ENCODE measurements at regions not wholly inside any gene's neighbourhood (a gene's known extent, or its start where the extent isn't known, plus 50 kb on each side); places are given as distances from the start of the nearest gene placed in this dataset.

DNA sequence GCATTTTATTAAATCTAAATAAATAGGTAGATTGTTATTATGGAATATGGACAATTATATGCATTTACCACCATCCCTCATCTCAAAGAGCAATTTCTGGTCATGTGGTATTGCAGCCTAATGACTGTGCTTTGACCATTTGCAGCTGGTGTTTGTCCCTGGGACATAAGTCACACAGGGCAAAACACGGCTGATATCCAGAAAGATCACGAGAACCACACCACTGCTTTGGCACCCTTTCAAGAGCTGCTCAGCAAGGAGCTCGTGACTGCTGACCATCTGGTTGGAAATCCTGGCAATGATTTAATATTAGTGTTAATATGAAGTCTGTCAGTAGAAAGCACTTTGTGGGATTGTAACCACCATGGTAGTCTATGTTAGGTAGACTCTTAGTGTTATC is 545.0 kb downstream of the GBA3 start:
- no peak for DNase-seq

- no peak for DNase-seq
Observed at GRCh38 chr4:23235628-23236390, 543.1 kb downstream of the GBA3 start.

- no peak for DNase-seq
Observed at GRCh38 chr4:23234716-23235115, 542.0 kb downstream of the GBA3 start.

- DNase-seq, result no peak
Observed at GRCh38 chr4:23234018-23234417, 541.3 kb downstream of the GBA3 start.

- DNase-seq, result no peak
Observed at GRCh38 chr4:23233596-23233995, 540.9 kb downstream of the GBA3 start.

DNA sequence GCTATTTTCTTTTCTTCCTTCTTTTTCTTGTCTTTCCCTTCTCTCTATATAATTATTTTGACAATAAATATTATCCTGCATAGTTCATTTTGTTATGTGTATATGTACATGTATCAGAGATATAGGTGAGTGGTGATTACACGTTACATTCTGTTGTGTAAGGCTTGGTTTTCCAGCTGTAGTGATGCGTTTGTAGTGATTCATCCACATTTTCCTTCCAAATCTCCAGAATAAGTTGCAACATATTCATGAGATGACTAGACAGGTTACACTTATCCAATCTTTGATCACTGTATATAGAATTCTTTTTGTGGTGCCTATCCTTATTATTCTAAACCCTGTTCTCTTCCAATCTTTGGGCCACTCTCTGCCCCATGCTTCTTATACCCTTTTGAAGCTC is 540.2 kb downstream of the GBA3 start:
- no peak for DNase-seq

- no peak for DNase-seq
Observed at GRCh38 chr4:23225564-23225963, 532.8 kb downstream of the GBA3 start.

GRCh38 chr4:23224684-23225420 is 532.1 kb downstream of the GBA3 start:
- no peak for DNase-seq

DNA sequence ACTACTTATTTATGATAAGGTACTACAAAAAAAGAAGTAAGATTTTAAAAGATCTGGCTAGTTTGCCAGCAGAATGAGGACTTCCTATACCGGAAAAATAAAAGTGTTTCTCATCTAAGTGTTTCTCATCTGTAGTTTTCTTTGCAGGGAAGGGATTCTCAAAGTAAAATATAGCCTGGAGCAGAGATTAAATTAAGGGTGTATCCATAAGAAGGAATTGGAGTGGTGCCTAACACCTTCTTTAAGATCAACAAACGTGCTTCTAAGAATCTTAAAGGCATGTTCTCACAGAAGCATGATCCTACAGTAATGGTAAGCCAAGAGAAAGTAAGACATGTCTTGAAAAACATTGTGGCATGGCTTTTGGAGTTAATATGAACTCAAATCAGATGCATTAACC is 528.2 kb downstream of the GBA3 start:
- DNase-seq, result no peak

DNA sequence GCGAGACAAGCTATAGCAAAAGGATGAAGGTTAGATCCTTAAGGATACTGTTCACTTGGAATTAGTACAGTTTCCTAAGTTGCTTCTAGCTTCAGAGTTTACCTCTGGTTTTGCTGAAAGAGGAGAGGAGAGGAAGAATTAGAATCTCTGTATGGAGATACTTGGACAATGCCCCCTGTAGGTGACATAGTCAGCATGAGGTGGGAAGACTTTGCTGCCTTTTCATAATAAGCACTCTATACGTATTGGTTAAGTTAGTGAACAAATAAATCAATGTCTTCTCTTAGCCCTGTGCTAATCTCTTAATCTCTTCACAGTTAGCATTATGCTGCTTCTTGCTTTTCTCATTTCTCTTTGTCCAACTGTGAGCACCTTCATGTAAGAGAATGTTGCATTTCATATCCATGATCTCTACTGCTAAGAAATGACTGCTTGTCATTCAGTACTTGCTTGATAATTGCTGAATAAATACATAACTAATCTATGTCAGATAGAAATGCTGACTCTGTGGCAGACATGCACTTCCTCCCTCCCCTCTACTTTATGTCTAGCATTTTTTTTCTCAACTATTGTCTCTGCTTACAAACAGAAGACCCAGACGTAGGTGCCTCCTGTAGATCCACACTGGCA is 527.2 kb downstream of the GBA3 start:
- DNase-seq, result no peak

GRCh38 chr4:23213198-23213597 is 520.5 kb downstream of the GBA3 start:
- no peak for DNase-seq

- no peak for DNase-seq
Observed at GRCh38 chr4:23212558-23212957, 519.8 kb downstream of the GBA3 start.

GRCh38 chr4:23207059-23207458 is 514.3 kb downstream of the GBA3 start:
- DNase-seq, result no peak

DNA sequence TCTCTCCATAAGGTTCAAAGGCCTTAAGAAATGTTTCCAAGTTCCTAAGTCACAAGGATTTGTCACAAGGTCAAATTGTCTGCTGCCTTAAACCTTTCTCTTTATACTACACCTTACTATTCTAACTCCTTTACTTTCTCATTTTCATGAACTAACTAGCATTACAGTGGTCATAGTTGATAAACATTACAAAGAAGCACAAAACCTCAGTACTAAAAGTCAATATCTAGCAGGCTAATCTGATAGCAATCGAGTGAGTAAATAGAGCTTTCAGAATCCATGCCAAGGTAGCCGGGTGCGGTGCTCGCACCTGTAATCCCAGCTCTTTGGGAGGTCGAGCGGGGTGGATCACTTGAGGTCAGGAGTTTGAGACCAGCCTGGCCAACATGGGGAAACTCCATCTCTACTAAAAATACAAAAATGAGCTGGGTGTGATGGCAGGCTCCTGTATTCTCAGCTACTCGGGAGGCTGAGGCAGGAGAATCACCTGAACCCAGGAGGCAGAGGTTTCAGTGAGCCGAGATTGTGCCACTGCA is 510.0 kb downstream of the GBA3 start:
- no peak for DNase-seq

DNA sequence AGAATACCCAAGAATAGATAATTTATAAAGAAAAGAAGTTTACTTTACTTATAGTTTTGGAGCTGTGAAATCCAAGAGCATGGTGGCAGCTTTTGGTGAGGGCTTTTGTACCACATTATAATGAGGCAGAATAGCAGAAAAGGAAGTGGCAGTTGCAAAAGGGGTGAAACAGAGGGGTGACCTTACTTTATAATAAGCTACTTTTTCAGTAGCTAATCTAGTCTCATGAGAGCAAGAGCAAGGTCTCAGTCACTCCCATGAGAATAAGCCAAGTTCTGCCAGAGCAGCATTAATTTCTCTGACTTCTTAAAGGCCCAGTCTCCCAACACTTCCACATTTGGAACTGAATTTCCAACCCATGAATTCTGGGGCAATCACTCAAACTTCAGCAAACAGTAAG is 502.0 kb downstream of the GBA3 start:
- DNase-seq, result no peak

DNA sequence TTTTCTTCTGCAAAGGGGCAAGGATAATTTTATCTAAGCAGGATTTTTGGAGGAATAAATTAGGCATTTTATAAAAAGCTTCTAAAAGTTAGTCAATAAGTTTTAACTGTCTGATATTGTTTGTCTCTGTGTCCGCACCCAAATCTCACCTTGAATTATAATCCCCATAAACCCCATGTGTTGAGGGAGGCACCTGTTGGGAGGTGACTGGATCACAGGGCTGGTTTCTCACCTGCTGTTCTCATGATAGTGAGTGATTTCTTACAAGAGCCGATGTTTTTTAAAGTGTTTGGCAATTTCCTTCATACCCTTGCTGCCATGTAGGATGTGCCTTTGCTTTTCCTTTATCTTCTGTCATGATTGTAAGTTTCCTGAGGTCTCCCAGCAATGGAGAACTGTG is 481.4 kb downstream of the GBA3 start:
- no peak for DNase-seq

DNA sequence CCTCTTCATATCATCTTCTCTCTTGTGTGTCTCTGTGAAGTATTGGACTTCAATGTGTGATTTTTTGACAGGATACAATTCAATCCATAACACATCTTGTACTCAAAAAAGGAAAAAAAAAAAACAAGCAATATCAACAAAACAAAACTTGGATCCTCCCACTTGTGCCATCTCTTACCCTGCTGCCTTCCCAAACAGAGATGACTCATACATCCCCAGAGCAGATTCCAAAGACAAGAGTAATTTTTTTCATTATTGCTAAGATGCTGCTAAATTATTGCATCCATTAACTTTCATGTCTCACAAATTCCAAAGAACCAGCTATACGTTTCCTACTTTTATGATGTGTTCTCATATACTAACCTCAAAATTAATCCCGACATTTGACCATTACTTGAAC is 479.2 kb downstream of the GBA3 start:
- DNase-seq, result no peak

- no peak for DNase-seq
Observed at GRCh38 chr4:23169608-23170311, 477.0 kb downstream of the GBA3 start.

GRCh38 chr4:23166919-23167318 is 474.2 kb downstream of the GBA3 start:
- no peak for DNase-seq

- no peak for DNase-seq
Observed at GRCh38 chr4:23166407-23166806, 473.7 kb downstream of the GBA3 start.

GRCh38 chr4:23165669-23166068 is 472.9 kb downstream of the GBA3 start:
- no peak for DNase-seq

- DNase-seq, result no peak
Observed at GRCh38 chr4:23163647-23164436, 471.1 kb downstream of the GBA3 start.

Measured in stimulated activated CD4-positive, alpha-beta T cell treated with anti-CD3 and anti-CD28 coated beads, Interleukin-12 subunit alpha, Interleukin-12 subunit beta, amount 100 ng/mL, for 4 hours (primary cell).